GM18511 (cell line): ENCODE measurements at regions not wholly inside any gene's neighbourhood (a gene's known extent, or its start where the extent isn't known, plus 50 kb on each side); places are given as distances from the start of the nearest gene placed in this dataset.

Source experiments
- ATAC-seq: cut with Tn5 transposase; IDR thresholded peaks from one replicate; pipeline ENCODE4 v1.9.1; 2021; ENCODE audit warnings: mild to moderate bottlenecking, moderate library complexity; ENCODE audit not compliant: unreplicated experiment

GRCh38 chr6:54440549-54440948 is 132.3 kb downstream of the TINAG start:
- ATAC-seq = no peak

- ATAC-seq = no peak
Measured at GRCh38 chr6:54441020-54441419, 132.8 kb downstream of the TINAG start.

- ATAC-seq = no peak
Measured at GRCh38 chr6:54441687-54442248, 133.5 kb downstream of the TINAG start.

- ATAC-seq = no peak
Measured at GRCh38 chr6:54445207-54445606, 137.0 kb downstream of the TINAG start.

GRCh38 chr6:54448617-54449016 is 140.4 kb downstream of the TINAG start:
- no peak for ATAC-seq

GRCh38 chr6:54451516-54451915 is 143.3 kb downstream of the TINAG start:
- no peak for ATAC-seq

GRCh38 chr6:54463354-54464024 is 155.2 kb downstream of the TINAG start:
- ATAC-seq = no peak

GRCh38 chr6:54465649-54466300 is 157.5 kb downstream of the TINAG start:
- ATAC-seq = no peak

- ATAC-seq = peak; percentile 65
Measured at GRCh38 chr6:54467384-54467783, 159.1 kb downstream of the TINAG start.

- no peak for ATAC-seq
Measured at GRCh38 chr6:54473328-54473727, 165.1 kb downstream of the TINAG start.

GRCh38 chr6:54474898-54475297 is 166.7 kb downstream of the TINAG start:
- ATAC-seq = no peak

GRCh38 chr6:54481091-54481490 is 172.8 kb downstream of the TINAG start:
- ATAC-seq = no peak

- peak; percentile 63 for ATAC-seq
Measured at GRCh38 chr6:54491431-54491830, 183.2 kb downstream of the TINAG start.

GRCh38 chr6:54493138-54493537 is 184.9 kb downstream of the TINAG start:
- no peak for ATAC-seq

GRCh38 chr6:54503144-54503543 is 194.9 kb downstream of the TINAG start:
- no peak for ATAC-seq

GRCh38 chr6:54515013-54515412 is 206.8 kb downstream of the TINAG start:
- ATAC-seq = no peak

- no peak for ATAC-seq
Measured at GRCh38 chr6:54515713-54516112, 207.5 kb downstream of the TINAG start.

- ATAC-seq = no peak
Measured at GRCh38 chr6:54516321-54516720, 208.1 kb downstream of the TINAG start.

- ATAC-seq = no peak
Measured at GRCh38 chr6:54519161-54519560, 210.9 kb downstream of the TINAG start.

GRCh38 chr6:54525731-54526130 is 217.5 kb downstream of the TINAG start:
- no peak for ATAC-seq

- no peak for ATAC-seq
Measured at GRCh38 chr6:54533567-54533966, 225.3 kb downstream of the TINAG start.

GRCh38 chr6:54535568-54535967 is 227.3 kb downstream of the TINAG start:
- no peak for ATAC-seq
